Trophoblast cell (in vitro differentiated cells and primary cell): ENCODE measurements at regions not wholly inside any gene's neighbourhood (a gene's known extent, or its start where the extent isn't known, plus 50 kb on each side); places are given as distances from the start of the nearest gene placed in this dataset.

ENCODE experiments used
- DNase-seq, 2 donors: peaks; one replicate each; pipeline ENCODE4 v3.0.0-alpha.2; 2016
- H2AFZ ChIP-seq: 2 replicates; pipeline ENCODE4 v1.6.1; 2013; ENCODE audit warnings: low read length, moderate library complexity, mild to moderate bottlenecking; ENCODE audit not compliant: insufficient read depth, poor library complexity
- H2AK5ac ChIP-seq: 2 replicates; pipeline ENCODE4 v1.6.1; 2013; ENCODE audit warnings: mild to moderate bottlenecking, low read length
- H2BK120ac ChIP-seq: 2 replicates; pipeline ENCODE4 v1.6.1; 2013; ENCODE audit warnings: low read length, mild to moderate bottlenecking, moderate library complexity; ENCODE audit not compliant: insufficient read depth, poor library complexity
- H2BK12ac ChIP-seq: 2 replicates; pipeline ENCODE4 v1.6.1; 2013; ENCODE audit warnings: mild to moderate bottlenecking, low read length, moderate library complexity
- H2BK5ac ChIP-seq: 2 replicates; pipeline ENCODE4 v1.6.1; 2013; ENCODE audit warnings: low read length, low read depth, moderate library complexity, mild to moderate bottlenecking; ENCODE audit not compliant: poor library complexity
- H3K14ac ChIP-seq: 2 replicates; pipeline ENCODE4 v1.6.1; 2013; ENCODE audit warnings: mild to moderate bottlenecking, low read length
- H3K18ac ChIP-seq: 2 replicates; pipeline ENCODE4 v1.6.1; 2013; ENCODE audit warnings: mild to moderate bottlenecking, low read length
- H3K23ac ChIP-seq: 2 replicates; pipeline ENCODE4 v1.6.1; 2013; ENCODE audit warnings: low read length
- H3K27ac ChIP-seq: 2 replicates; pipeline ENCODE4 v1.5.1; 2013; ENCODE audit warnings: low read depth, mild to moderate bottlenecking, inconsistent platforms, low read length, moderate library complexity
- H3K27me3 ChIP-seq: 2 replicates; pipeline ENCODE4 v1.6.1; 2013; ENCODE audit warnings: inconsistent platforms, mild to moderate bottlenecking, low read length, moderate library complexity; ENCODE audit not compliant: insufficient read depth
- H3K36me3 ChIP-seq, 2 experiments: 1 replicate in 1 of 2; 2 replicates in 1 of 2; pipeline ENCODE4 v1.6.1; 2013; ENCODE audit warnings: low read length in 2 of 2, mild to moderate bottlenecking in 2 of 2, moderate library complexity in 1 of 2; ENCODE audit not compliant: insufficient read depth in 2 of 2, control insufficient read depth in 1 of 2
- H3K4ac ChIP-seq: 2 replicates; pipeline ENCODE4 v1.6.1; 2013; ENCODE audit warnings: low read depth, mild to moderate bottlenecking, low read length, moderate library complexity
- H3K4me1 ChIP-seq, 2 experiments: 1 replicate in 1 of 2; 2 replicates in 1 of 2; pipeline ENCODE4 v1.6.1; 2013; ENCODE audit warnings: low read length in 2 of 2, mild to moderate bottlenecking in 2 of 2, moderate library complexity in 1 of 2; ENCODE audit not compliant: insufficient read depth in 2 of 2, control insufficient read depth in 1 of 2
- H3K4me2 ChIP-seq: 2 replicates; pipeline ENCODE4 v1.6.1; 2013; ENCODE audit warnings: inconsistent platforms, mild to moderate bottlenecking, low read length, moderate library complexity
- H3K4me3 ChIP-seq: 2 replicates; pipeline ENCODE4 v1.5.1; 2013; ENCODE audit warnings: mild to moderate bottlenecking, low read depth, low read length, inconsistent platforms
- H3K79me1 ChIP-seq: one replicate; pipeline ENCODE4 v1.6.1; 2013; ENCODE audit warnings: low read length
- H3K79me2 ChIP-seq: 2 replicates; pipeline ENCODE4 v1.6.1; 2013; ENCODE audit warnings: low read length, mild to moderate bottlenecking; ENCODE audit not compliant: control insufficient read depth, insufficient read depth, poor library complexity
- H3K9ac ChIP-seq: 2 replicates; pipeline ENCODE4 v1.6.1; 2013; ENCODE audit warnings: mild to moderate bottlenecking, low read length
- H3K9me3 ChIP-seq: 2 replicates; pipeline ENCODE4 v1.6.1; 2013; ENCODE audit warnings: low read depth, mild to moderate bottlenecking, control low read depth, inconsistent platforms, low read length; ENCODE audit not compliant: insufficient read depth
- H4K12ac ChIP-seq: 2 replicates; pipeline ENCODE4 v1.6.1; 2013; ENCODE audit warnings: low read depth, mild to moderate bottlenecking, low read length, moderate library complexity
- H4K8ac ChIP-seq: 2 replicates; pipeline ENCODE4 v1.6.1; 2013; ENCODE audit warnings: low read depth, mild to moderate bottlenecking, low read length, moderate library complexity
- H4K91ac ChIP-seq: one replicate; pipeline ENCODE4 v1.6.1; 2013; ENCODE audit warnings: low read depth, mild to moderate bottlenecking, low read length, moderate library complexity
- WGBS: extraction: QIAGEN DNeasy Blood & Tissue Kit; methylation state at CpG from one replicate; pipeline ENCODE4 v1.1.7; 2013; ENCODE audit warnings: missing lambda C conversion rate; ENCODE audit not compliant: insufficient read length, insufficient coverage; ENCODE audit errors: extremely low coverage; 5-methylcytosine and 5-hydroxymethylcytosine counted together

DNA sequence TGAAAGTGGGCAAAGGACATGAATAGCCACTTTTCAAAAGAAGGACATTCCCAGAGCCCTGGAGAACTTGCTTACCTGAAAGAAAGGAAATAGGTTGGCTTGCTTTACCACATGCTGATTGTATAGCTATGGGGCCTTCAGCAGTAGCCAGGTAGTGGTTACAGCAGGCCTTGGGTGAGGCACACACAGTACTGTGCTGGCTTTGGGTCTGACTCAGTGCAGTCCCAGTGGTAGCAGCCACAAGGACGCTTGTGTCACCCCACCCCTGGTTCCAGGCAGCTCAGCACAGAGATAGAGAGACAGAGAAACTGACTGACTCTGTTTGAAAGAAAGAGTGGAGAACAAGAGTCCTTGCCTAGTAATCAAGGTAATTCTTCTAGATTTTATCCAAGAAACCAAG lies 201.0 kb upstream of the EYS start:
- H3K27ac ChIP-seq: no peak overlapping the region
- no peaks in the 10 kb centered on the region for H3K9me3 ChIP-seq
- no peak overlapping the region for H3K18ac ChIP-seq
- no peaks in the 10 kb centered on the region for H3K4me1 ChIP-seq
- H3K79me1 ChIP-seq: no peaks in the 10 kb centered on the region
- no peaks in the 10 kb centered on the region for H3K27me3 ChIP-seq
- no peak overlapping the region for H2BK12ac ChIP-seq
- no peak overlapping the region for H2AK5ac ChIP-seq
- no CpG with 5 or more reads among the region's 1 CpG for WGBS
- H3K14ac ChIP-seq: no peak overlapping the region
- H4K12ac ChIP-seq: no peak overlapping the region
- H3K4me2 ChIP-seq: no peak overlapping the region
- H3K36me3 ChIP-seq: no peaks in the 10 kb centered on the region
- no peak overlapping the region for H3K9ac ChIP-seq
- H2BK120ac ChIP-seq: no peak overlapping the region
- H2BK5ac ChIP-seq: no peak overlapping the region
- no peak overlapping the region for H3K4ac ChIP-seq
- no peak overlapping the region for H3K4me3 ChIP-seq
- H2AFZ ChIP-seq: no peak overlapping the region
- H4K91ac ChIP-seq: no peak overlapping the region
- no peak for DNase-seq
- no peaks in the 10 kb centered on the region for H3K79me2 ChIP-seq
- H4K8ac ChIP-seq: no peak overlapping the region
- no peak overlapping the region for H3K23ac ChIP-seq

DNA sequence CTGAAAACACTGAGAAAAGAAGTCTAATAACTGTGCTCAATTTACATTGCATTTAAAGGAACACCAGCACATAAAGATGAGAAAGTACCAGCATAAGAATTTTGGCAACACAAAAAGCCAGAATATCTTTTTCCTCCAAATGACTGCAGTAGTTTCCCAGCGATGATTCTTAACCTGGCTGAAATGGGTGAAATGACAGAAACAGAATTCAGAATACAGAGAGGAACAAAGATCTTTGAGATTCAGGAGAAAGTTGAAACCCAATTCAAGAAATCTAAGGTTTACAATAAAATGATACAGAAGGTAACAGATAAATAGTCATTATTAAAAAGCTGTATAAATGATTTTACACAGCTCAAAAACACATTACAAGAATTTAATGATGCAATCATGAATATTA lies 197.0 kb upstream of the EYS start:
- no peaks in the 10 kb centered on the region for H3K9me3 ChIP-seq
- H2BK120ac ChIP-seq: no peak overlapping the region
- H2BK12ac ChIP-seq: no peak overlapping the region
- H3K4me3 ChIP-seq: no peak overlapping the region
- H4K91ac ChIP-seq: no peak overlapping the region
- no peak overlapping the region for H2AFZ ChIP-seq
- H3K79me1 ChIP-seq: no peaks in the 10 kb centered on the region
- H3K36me3 ChIP-seq: no peaks in the 10 kb centered on the region
- H3K9ac ChIP-seq: no peak overlapping the region
- DNase-seq: no peak
- no peak overlapping the region for H4K8ac ChIP-seq
- H3K23ac ChIP-seq: no peak overlapping the region
- H3K27ac ChIP-seq: no peak overlapping the region
- H3K79me2 ChIP-seq: no peaks in the 10 kb centered on the region
- H3K18ac ChIP-seq: no peak overlapping the region
- H3K27me3 ChIP-seq: no peaks in the 10 kb centered on the region
- no peaks in the 10 kb centered on the region for H3K4me1 ChIP-seq
- WGBS: no CpG with 5 or more reads among the region's 1 CpG
- no peak overlapping the region for H3K4ac ChIP-seq
- H2AK5ac ChIP-seq: no peak overlapping the region
- no peak overlapping the region for H2BK5ac ChIP-seq
- no peak overlapping the region for H4K12ac ChIP-seq
- no peak overlapping the region for H3K4me2 ChIP-seq
- H3K14ac ChIP-seq: no peak overlapping the region

DNA sequence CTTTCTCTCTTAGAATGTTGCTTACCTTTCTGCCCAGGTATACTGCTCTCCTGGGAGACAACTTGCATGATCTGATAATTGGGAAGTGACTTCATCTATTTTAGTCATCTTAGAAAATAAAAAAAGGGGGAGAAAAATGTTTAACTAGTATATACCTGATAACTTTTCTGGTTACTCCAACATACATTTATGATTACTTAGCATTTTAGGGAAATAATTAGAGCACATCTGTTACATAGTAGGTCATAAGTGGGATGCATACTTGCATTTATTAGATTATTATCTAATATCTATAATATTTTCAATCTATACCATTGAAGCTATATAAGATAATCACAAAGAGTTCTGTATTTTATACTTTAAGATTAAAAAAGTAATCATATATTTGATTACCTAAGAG lies 193.9 kb upstream of the EYS start:
- H2AFZ ChIP-seq: no peak overlapping the region
- no peak overlapping the region for H2BK120ac ChIP-seq
- no peak overlapping the region for H3K14ac ChIP-seq
- no peak overlapping the region for H4K91ac ChIP-seq
- no peaks in the 10 kb centered on the region for H3K4me1 ChIP-seq
- H4K8ac ChIP-seq: no peak overlapping the region
- no peak overlapping the region for H3K27ac ChIP-seq
- H3K79me2 ChIP-seq: no peaks in the 10 kb centered on the region
- H3K4me2 ChIP-seq: no peak overlapping the region
- H2BK5ac ChIP-seq: no peak overlapping the region
- H3K27me3 ChIP-seq: no peaks in the 10 kb centered on the region
- no peak for DNase-seq
- no peak overlapping the region for H3K4me3 ChIP-seq
- no peak overlapping the region for H3K9ac ChIP-seq
- no peaks in the 10 kb centered on the region for H3K36me3 ChIP-seq
- no peak overlapping the region for H2AK5ac ChIP-seq
- no peak overlapping the region for H4K12ac ChIP-seq
- H3K18ac ChIP-seq: no peak overlapping the region
- no peak overlapping the region for H3K23ac ChIP-seq
- no peak overlapping the region for H3K4ac ChIP-seq
- no peaks in the 10 kb centered on the region for H3K79me1 ChIP-seq
- H3K9me3 ChIP-seq: no peaks in the 10 kb centered on the region
- H2BK12ac ChIP-seq: no peak overlapping the region

- Histone ChIP-seq H3K9ac (no peak overlapping the region), H4K91ac (no peak overlapping the region), H3K79me1 (no peaks in the 10 kb centered on the region), H3K4me2 (no peak overlapping the region), H3K4me1 (no peaks in the 10 kb centered on the region), H2BK12ac (no peak overlapping the region), H3K79me2 (no peaks in the 10 kb centered on the region), H3K14ac (no peak overlapping the region), H3K27ac (no peak overlapping the region), H3K4me3 (no peak overlapping the region), H3K18ac (no peak overlapping the region), H2BK120ac (no peak overlapping the region), H3K9me3 (no peaks in the 10 kb centered on the region), H3K27me3 (no peaks in the 10 kb centered on the region), H3K36me3 (no peaks in the 10 kb centered on the region), H4K8ac (no peak overlapping the region), H2AK5ac (no peak overlapping the region), H3K23ac (no peak overlapping the region), H3K4ac (no peak overlapping the region), H2BK5ac (no peak overlapping the region), H2AFZ (no peak overlapping the region), H4K12ac (no peak overlapping the region)
- DNase-seq: no peak
- no CpG with 5 or more reads among the region's 1 CpG for WGBS
Observed at GRCh38 chr6:65896140-65896539, 189.1 kb upstream of the EYS start.

DNA sequence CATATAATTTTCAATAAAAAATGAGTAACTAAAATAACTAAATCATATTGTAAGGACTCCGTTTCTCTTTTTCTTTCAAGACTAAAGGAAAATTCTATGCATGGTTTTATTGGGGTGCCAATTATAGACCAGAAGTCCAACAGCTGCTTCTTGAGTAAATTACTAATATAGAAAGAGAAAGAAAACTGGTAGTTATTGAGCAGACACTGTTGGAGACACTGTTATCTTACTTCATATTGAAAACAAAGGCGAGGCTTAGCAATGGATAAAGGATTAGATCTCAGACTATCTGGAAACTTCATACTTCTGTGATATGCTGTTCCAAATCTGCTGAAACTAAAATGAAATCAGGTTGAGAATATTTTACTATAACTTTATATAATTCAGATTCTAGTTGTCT lies 169.6 kb upstream of the EYS start:
- no CpG with 5 or more reads among the region's 2 CpGs for WGBS
- H3K4me1 ChIP-seq: no peaks in the 10 kb centered on the region
- H3K18ac ChIP-seq: no peak overlapping the region
- no peaks in the 10 kb centered on the region for H3K79me1 ChIP-seq
- H2BK12ac ChIP-seq: no peak overlapping the region
- DNase-seq: no peak
- H2AFZ ChIP-seq: no peak overlapping the region
- H3K14ac ChIP-seq: no peak overlapping the region
- no peak overlapping the region for H2BK5ac ChIP-seq
- no peak overlapping the region for H4K12ac ChIP-seq
- H3K79me2 ChIP-seq: no peaks in the 10 kb centered on the region
- H2BK120ac ChIP-seq: no peak overlapping the region
- no peak overlapping the region for H2AK5ac ChIP-seq
- H3K4ac ChIP-seq: no peak overlapping the region
- H3K4me3 ChIP-seq: no peak overlapping the region
- no peak overlapping the region for H3K9ac ChIP-seq
- no peak overlapping the region for H4K8ac ChIP-seq
- H4K91ac ChIP-seq: no peak overlapping the region
- H3K4me2 ChIP-seq: no peak overlapping the region
- no peaks in the 10 kb centered on the region for H3K9me3 ChIP-seq
- H3K27ac ChIP-seq: no peak overlapping the region
- H3K23ac ChIP-seq: no peak overlapping the region
- H3K36me3 ChIP-seq: no peaks in the 10 kb centered on the region
- H3K27me3 ChIP-seq: no peaks in the 10 kb centered on the region
